Right lobe of liver (tissue), 6 donors: ENCODE measurements at regions not wholly inside any gene's neighbourhood (a gene's known extent, or its start where the extent isn't known, plus 50 kb on each side); places are given as distances from the start of the nearest gene placed in this dataset.

Experiments used
- ATAC-seq, 4 donors: fragments of 200-7000 bp; cut with Tn5 transposase; one replicate each; pipeline ENCODE4 v1.9.1; 2020; ENCODE audit warnings: mild to moderate bottlenecking in 4 of 4, moderate library complexity in 4 of 4
- DNase-seq, 3 donors: peaks; one replicate each; pipeline ENCODE4 v3.0.0-alpha.2; 2020
- H3K27ac ChIP-seq, 3 donors: fragments of 200-600 bp; one replicate each; pipeline ENCODE4 v1.8.0; 2022
- H3K27me3 ChIP-seq, 2 donors: fragments of 200-600 bp; one replicate each; pipeline ENCODE4 v1.8.0; 2022
- H3K36me3 ChIP-seq, 4 donors: fragments of 200-600 bp; sonication (generic) in 1 of 4; one replicate each; pipeline versions ENCODE4 v1.5.1 to v1.8.0; 2017 to 2022; ENCODE audit warnings: control low read depth in 1 of 4
- H3K4me1 ChIP-seq, 4 donors: fragments of 200-600 bp; sonication (generic) in 1 of 4; one replicate each; pipeline versions ENCODE4 v1.5.1 to v1.8.0; 2017 to 2022; ENCODE audit warnings: control low read depth in 1 of 4
- H3K4me3 ChIP-seq, 3 donors: fragments of 200-600 bp; one replicate each; pipeline ENCODE4 v1.8.0; 2022
- H3K9me3 ChIP-seq, 4 donors: fragments of 200-600 bp; sonication (generic) in 1 of 4; one replicate each; pipeline versions ENCODE4 v1.5.1 to v1.8.0; 2017 to 2022; ENCODE audit warnings: control low read depth in 1 of 4
- POLR2A ChIP-seq: fragments of 450-650 bp; IDR thresholded peaks from one replicate; pipeline ENCODE4 v1.6.1; 2017; ENCODE audit warnings: antibody characterized with exemption, mild to moderate bottlenecking
- WGBS: methylation state at CpG from one replicate; pipeline ENCODE4 v1.1.6; 2018; ENCODE audit warnings: low coverage, low lambda C conversion rate; ENCODE audit not compliant: insufficient coverage; ENCODE audit errors: missing lambda C conversion rate; 5-methylcytosine and 5-hydroxymethylcytosine counted together
- intact Hi-C, 2 donors: fragments of 100-400 bp; cut with DNase I; formaldehyde crosslinking; loops; one replicate each; pipeline versions ENCODE4 v1.11.2 to v1.14.1; 2022
- TF ChIP-seq, protein P1 (sequence below), 4 donors: fragments of 200-600 bp in 3 of 4; fragments of 450-650 bp in 1 of 4; IDR thresholded peaks; one replicate each; pipeline versions ENCODE4 v1.5.1 to v1.8.0; 2016 to 2022; ENCODE audit warnings: antibody characterized with exemption in 4 of 4, mild to moderate bottlenecking in 2 of 4
- donor health status: DM: no; HTN: yes; CAD: no.
- donor health status: DM: no; HTN: no; CAD: no.
- donor health status: DM: no; HTN: no; CAD: no.
- donor health status: DM: no; HTN: yes; CAD: no.
- donor health status: DM: no; HTN: yes; CAD: no.

DNA sequence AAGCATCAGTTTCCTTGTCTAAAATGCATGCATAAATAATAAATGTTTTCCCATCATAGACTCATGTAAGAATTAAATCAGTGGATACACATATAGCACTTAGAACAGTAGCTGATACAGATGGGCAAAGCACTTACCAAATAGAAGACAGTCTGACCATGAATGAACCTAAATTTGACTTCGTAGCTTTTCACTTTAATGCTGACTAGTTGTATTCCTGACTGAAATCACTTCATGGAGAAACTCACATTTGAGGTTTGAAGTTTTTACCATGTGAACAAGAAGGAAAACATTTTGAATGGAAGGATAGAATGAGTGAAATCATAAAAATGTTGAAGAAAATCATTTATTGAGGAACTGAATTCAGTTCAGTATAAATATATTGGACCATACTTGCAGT, 68.8 kb upstream of the TMCO5A start:
- WGBS, result 79% methylated on average over 1 of the region's 1 CpG
- intact Hi-C loops, result no loop called here

DNA sequence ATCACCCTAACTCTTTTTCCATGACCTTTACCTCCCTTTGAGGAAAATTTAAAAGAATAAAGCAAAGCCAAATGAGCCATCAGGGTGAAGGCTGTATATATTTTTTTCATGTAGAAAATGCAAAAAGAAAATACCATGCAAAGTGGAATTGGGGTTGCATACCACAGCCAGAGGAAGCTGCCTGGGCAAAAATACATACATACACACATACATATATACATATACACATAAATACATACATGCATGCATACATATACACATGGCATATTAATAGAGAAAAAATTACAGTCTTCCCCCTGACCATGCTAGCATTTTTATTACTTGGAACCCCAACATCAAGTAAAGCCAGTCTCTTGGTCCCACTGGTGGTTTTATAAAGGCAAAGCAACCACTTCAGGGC, 63.7 kb upstream of the TMCO5A start:
- Histone ChIP-seq H3K27ac (no peak overlapping the region), H3K27me3 (no peaks in the 10 kb centered on the region), H3K4me3 (no peak overlapping the region), H3K36me3 (no peaks in the 10 kb centered on the region), H3K4me1 (peaks cover 0 to 13% (median 0%) of the 10 kb centered on the region in 4 donors), H3K9me3 (no peaks in the 10 kb centered on the region)
- ATAC-seq (no peak), DNase-seq (no peak)
- TF ChIP-seq, protein P1, sequence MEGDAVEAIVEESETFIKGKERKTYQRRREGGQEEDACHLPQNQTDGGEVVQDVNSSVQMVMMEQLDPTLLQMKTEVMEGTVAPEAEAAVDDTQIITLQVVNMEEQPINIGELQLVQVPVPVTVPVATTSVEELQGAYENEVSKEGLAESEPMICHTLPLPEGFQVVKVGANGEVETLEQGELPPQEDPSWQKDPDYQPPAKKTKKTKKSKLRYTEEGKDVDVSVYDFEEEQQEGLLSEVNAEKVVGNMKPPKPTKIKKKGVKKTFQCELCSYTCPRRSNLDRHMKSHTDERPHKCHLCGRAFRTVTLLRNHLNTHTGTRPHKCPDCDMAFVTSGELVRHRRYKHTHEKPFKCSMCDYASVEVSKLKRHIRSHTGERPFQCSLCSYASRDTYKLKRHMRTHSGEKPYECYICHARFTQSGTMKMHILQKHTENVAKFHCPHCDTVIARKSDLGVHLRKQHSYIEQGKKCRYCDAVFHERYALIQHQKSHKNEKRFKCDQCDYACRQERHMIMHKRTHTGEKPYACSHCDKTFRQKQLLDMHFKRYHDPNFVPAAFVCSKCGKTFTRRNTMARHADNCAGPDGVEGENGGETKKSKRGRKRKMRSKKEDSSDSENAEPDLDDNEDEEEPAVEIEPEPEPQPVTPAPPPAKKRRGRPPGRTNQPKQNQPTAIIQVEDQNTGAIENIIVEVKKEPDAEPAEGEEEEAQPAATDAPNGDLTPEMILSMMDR (IDR thresholded peaks at IDR 0.05), result no peak
- intact Hi-C loops, result no loop called here

More for the DNA sequence above, 68.8 kb upstream of the TMCO5A start:
- Histone ChIP-seq H3K27ac (no peak overlapping the region), H3K9me3 (no peaks in the 10 kb centered on the region), H3K4me1 (peaks cover 0 to under 1% (median 0%) of the 10 kb centered on the region in 4 donors), H3K4me3 (no peak overlapping the region), H3K36me3 (no peaks in the 10 kb centered on the region), H3K27me3 (no peaks in the 10 kb centered on the region)
- TF ChIP-seq, protein P1 (IDR thresholded peaks at IDR 0.05), result no peak
- no peak for TF ChIP-seq POLR2A
- no peak for ATAC-seq
- no peak for DNase-seq

DNA sequence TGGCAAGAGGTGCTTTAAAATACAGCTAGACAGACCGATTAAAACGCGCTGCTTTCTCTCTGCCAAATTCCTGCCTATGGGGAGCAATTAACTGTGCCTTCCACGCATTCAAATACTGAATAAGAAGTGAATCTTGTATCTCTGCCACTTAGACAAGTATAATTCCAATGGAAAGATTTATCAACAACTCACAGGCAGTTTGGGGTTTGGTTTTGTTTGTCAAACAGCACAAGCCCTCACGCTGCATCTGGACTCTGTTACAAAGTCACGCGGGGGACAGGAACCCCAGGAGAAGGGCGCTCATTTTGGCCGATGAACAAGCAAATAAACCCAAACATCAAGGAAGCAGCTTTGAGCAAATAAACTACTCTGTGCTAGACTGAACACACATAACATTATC, 61.8 kb upstream of the TMCO5A start:
- no peaks in the 10 kb centered on the region for H3K9me3 ChIP-seq
- TF ChIP-seq, protein P1 (IDR thresholded peaks at IDR 0.05), result no peak
- no peak for TF ChIP-seq POLR2A
- WGBS, result 17% methylated on average over 9 of the region's 9 CpGs

DNA sequence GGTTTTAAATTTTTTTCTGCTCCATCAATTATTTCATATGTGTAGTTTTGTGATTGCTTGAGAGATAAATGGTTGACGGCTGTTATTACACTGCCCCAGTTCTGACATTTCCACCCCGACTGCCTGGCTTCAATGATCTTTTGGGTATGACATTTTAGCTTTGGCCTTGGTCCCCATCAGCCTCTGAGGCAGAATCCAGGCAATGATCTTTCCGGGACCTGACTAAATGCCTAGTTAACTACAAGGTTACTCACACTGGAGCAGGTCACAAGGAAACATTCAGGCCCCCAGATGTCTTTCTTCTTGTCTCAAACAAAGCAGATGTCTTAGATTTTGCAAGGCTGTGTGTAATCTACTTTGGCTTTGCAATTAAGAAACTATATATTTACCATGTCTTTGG, 61.1 kb upstream of the TMCO5A start:
- Histone ChIP-seq H3K9me3 (no peaks in the 10 kb centered on the region), H3K27ac (peak overlapping the region in 2 of 3 donors; percentile 74 to 87), H3K27me3 (no peaks in the 10 kb centered on the region), H3K36me3 (no peaks in the 10 kb centered on the region), H3K4me1 (peaks cover 0 to 13% (median 0%) of the 10 kb centered on the region in 4 donors), H3K4me3 (peak overlapping the region in 1 of 3 donors; percentile 41)
- intact Hi-C loops, result no loop called here
- no peak for TF ChIP-seq POLR2A
- TF ChIP-seq, protein P1 (IDR thresholded peaks at IDR 0.05), result no peak
- 52% methylated on average over 3 of the region's 3 CpGs for WGBS
- ATAC-seq (peak in 3 of 4 donors; percentile 18 to 69 (median 34)), DNase-seq (no peak)

More for the DNA sequence above, 61.8 kb upstream of the TMCO5A start:
- Histone ChIP-seq H3K4me1 (peaks cover 0 to 13% (median 0%) of the 10 kb centered on the region in 4 donors), H3K4me3 (peak overlapping the region in 2 of 3 donors; percentile 30 to 41), H3K27ac (peak overlapping the region; percentile 3 to 87 (median 74)), H3K27me3 (no peaks in the 10 kb centered on the region), H3K36me3 (no peaks in the 10 kb centered on the region)
- DNase-seq, result peak; percentile 55 to 85 (median 83)
- peak; percentile 94 to 99 (median 96) for ATAC-seq
- intact Hi-C loops, result no loop called here

DNA sequence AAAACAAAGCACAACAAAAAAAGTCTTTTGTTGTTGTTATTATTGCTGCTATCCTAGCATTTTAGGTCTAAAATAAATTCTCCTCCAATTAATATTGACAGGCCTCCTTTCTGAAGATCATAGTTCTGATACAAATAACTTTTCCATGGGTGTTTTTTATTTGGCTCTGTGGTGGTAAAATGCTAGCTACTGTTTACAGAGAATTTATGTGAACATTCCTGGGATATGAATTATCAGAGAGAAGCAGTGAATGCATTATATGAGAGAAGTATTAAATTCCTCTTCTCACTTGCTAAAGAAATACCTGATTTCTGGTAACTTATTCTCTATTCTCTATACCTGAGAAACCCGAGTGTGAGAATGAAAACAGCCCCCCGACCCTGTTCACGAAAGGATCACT, 57.5 kb upstream of the TMCO5A start:
- H3K4me1 ChIP-seq, result peaks cover 0 to 18% (median 0%) of the 10 kb centered on the region in 4 donors
- no peaks in the 10 kb centered on the region for H3K36me3 ChIP-seq
- intact Hi-C loops, result no loop called here
- 68% methylated on average over 3 of the region's 3 CpGs for WGBS
- no peak for DNase-seq
- H3K4me3 ChIP-seq, result no peak overlapping the region
- TF ChIP-seq, protein P1 (IDR thresholded peaks at IDR 0.05), result no peak
- TF ChIP-seq POLR2A, result no peak
- no peak overlapping the region for H3K27ac ChIP-seq
- no peak for ATAC-seq
- H3K27me3 ChIP-seq, result no peaks in the 10 kb centered on the region
- no peaks in the 10 kb centered on the region for H3K9me3 ChIP-seq
